HG03439 (cell line): ENCODE measurements at regions not wholly inside any gene's neighbourhood (a gene's known extent, or its start where the extent isn't known, plus 50 kb on each side); places are given as distances from the start of the nearest gene placed in this dataset.

ENCODE experiments used
- ATAC-seq: cut with Tn5 transposase; IDR thresholded peaks from one replicate; pipeline ENCODE4 v1.9.1; 2021; ENCODE audit warnings: mild to moderate bottlenecking, moderate library complexity; ENCODE audit not compliant: unreplicated experiment

DNA sequence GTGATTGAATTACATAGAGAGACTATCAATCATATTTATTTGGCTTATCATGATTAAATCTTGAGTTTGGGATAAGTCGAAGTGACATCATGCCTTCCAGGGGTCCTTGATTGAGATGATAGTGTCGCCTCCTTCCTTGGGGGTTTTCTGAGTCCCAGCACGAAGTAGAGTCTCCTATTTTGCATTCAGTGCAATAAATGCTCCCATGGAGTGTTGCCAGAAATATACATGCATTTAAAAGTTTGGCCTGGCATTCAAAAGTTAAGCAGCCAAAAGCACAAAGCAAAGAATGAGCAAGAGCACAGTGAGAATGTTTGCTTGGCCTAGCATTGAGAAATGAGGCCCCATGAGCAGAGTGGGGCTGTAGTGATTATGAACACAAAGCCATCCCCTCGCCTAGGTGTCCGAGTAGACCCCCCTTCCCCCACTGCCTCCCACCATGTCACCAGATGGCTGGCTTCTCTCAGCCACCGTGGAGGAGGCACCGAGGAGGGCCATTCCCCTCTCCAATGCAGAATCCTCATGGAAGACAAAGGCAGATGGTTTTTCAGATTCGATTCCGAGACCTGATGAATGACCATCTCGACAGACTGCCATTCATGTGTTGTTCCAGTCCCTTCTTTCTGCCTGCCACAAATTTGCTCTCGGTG, 58.8 kb upstream of the UBL3 start:
- no peak for ATAC-seq

DNA sequence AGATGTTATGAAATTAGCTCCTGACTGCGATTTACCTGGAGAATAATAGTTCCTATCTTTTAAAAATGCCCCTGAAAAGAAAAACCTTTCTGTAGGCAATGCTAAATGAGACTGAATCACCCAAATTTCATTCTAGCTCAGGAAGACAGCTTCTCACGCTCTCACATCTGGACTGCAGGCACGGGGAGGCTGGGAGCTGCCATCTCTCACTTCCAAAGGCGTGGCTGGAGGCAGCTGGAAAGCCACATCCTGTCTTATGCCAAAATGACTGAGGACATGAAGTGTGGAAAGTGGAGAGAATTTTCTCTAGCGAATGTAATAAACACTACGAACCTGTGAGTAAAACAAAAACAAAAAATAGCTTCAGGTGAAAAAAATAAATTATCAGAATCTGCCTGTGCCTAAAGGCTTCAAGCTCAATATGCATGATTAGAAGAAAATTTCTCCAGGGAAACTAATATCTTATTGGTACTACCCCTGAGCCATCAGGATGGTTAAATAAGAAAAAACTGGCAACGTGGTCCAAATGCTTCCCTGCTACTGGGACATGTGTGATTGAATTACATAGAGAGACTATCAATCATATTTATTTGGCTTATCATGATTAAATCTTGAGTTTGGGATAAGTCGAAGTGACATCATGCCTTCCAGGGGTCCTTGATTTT, 58.1 kb upstream of the UBL3 start:
- ATAC-seq: no peak

DNA sequence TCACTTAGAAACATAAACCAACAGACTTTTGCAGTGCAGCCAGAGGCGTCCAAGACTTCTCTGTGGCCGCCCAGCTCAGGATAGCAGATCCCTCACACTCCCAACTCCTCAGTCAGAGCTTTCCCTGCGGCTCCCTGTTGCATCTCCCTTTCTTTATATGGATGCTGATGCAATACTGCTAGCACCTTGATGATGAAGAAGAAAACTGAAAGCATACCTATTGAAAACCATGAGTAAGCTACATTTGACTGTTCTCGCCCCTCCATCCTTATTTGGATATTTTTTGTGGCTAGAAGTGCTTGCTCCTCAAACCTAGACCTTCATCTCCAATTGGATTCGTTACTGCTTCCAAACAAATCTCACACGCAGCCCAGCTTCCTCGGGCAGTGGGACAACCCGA, 57.3 kb upstream of the UBL3 start:
- no peak for ATAC-seq

DNA sequence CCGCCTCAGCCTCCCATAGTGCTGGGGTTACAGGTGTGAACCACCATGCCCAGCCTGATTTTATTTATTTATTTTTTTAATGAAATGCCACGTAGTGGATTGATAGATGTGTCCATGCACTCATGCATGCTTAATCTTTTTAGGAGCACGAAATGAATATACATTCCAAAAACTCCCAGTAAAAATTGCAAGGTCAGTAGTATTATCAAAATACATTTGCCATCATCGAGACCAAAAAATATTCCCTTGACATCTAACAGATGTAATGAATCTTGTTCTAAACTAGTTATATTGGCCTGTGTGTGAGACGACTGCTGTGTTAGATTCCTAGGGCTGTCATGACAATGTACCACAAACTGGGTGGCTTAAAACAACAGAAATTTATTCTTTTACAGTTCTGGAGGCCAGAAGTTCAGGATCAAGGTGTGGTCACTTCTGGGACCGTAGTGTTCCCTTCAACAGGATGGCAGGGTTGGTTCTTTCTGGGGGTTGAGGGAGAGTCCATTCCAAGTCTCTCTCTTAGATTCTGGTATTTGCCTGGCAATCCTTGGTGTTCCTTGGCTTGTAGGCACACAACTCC, 56.1 kb upstream of the UBL3 start:
- no peak for ATAC-seq

DNA sequence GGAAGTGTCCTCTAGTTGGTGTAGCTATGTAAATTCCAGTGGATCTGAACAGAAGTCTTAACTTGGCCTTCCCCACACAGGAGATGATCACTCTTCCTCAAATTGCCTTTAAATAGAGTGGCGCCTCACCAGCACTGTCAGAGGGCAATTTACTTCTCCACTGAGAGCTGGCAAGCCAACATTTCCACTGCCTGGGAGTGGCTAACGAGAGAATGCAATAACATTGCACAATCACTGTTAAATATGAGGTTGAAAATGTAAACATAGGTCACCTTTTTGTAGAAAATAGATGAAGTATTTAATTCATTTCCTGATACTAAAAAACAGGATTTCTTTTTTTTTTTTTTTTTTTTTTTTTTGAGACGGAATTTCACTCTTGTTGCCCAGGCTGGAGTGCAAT, 55.4 kb upstream of the UBL3 start:
- ATAC-seq: no peak

DNA sequence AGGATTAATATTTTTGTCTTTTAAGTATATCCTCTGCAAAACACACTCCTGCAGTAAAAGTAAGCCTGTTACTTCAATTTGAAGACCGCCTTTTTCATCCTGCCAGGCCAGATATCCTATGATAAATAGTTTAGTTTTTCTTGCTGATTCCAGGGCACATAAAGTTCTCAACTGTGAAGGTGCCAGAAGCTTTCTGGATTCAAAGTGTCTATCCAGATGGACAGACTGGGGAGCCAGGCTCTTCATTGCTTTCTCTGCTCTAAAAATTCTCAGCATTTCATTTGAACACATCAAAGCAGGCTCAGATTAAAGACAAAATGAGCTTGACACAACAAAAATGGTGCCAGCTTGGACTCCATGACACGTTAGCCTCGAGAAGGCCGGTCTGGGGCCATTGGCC, 53.6 kb upstream of the UBL3 start:
- ATAC-seq: no peak

DNA sequence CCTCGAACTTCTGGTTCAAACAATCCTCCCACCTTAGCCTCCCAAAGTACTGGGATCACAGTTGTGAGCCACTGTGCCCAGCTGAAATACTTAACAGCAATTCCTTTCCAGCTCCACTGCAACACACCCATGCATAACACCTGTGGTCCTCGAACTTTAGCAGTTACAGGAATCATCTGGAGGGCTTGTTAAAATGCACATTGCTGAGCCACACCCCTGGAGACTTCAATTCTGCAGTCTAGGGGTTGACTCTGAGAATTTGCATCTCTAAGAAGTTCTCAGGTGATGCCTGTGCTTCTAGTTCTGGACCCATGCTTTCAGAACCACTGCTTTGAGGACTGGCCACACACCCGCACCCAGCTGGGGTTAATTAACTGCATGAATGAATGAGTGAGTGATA, 53.1 kb upstream of the UBL3 start:
- ATAC-seq: no peak

DNA sequence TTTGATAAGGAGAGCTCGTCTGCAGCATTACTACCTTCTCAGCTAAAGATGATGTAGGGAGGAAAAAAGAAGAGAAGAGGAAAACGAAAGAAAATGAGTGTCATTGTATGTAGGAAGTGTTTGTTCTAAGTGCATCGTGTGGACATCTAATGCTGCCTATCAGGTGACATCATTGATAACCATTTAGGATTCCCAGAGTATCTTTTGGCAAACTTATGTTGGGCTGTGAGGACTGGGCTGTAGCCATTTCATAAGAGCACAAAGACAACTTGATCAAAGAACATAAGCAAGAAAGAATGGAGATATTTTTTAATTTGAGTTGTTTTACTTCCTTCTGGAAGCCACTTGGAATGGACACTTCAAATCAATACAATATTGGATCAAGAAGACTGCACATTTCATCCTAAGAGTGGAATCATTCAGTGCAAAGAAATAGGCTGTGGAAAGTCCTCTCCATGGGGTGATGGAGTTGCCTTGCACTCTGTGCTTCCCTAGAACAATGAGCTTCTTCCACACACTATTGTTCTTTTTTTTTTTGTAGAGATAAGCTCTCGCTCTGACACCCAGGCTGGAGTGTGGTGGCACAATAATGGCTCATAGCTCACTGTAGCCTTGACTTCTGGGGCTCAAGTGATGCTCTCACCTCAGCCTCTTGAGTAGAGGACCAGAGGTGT, 52.4 kb upstream of the UBL3 start:
- ATAC-seq: no peak

DNA sequence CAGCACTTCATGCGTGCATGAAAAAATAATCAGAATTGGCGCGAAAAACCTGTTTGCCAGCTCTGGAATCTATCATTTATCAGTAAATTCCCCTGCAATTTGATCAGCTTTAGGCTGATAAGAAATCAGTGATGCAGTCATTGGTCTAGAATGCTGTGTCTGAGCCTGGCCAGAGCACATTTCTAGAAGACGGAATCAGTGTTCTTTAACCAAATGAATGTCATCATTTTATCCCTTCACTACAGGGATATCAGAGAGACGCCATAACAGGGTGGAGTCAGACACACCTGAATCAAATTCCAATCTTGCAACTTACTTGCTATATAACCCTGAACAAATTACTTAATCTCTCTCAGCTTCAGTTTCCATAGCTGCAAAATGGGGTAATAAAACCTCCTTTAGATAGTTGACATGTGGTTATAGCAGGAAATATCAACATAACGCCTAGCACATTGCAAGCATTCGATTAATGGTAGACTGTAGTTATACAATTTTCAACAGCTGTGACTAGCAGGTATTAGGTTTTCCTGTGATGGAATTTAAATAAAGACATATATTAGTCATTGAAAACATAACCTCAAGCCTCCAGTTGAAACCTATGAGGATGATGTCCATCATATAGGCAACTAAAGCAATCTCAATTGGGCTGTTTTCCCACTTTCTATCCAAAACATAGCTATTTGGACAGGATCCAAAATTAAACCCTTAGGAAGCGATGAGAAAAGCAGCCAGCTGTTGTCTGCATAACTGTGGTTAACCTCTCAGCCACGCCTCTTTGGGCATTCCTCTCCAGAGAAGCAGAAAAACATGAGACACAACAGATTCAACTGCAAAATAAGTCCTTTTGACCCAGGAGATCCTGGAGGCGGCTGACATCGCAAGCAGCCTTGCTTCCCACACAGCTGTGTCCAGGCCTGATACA, 51.6 kb upstream of the UBL3 start:
- ATAC-seq: no peak
